ENCODE measurements at regions not wholly inside any gene's neighbourhood (a gene's known extent, or its start where the extent isn't known, plus 50 kb on each side); places are given as distances from the start of the nearest gene placed in this dataset.

GRCh38 chr7:142669074-142669654, 80.1 kb upstream of the PRSS1 start:
- DNase-seq (ENCODE audit: low spot score in 2 of 2) = no peak
- H3K27ac ChIP-seq = no peak overlapping the region
- H3K4me3 ChIP-seq = no peak overlapping the region
- no peaks in the 10 kb centered on the region for H3K4me1 ChIP-seq
- intact Hi-C loops (cut with DNase I) = loop anchor here (1.0 kb wide), 1 partner anchor 114 kb away; no protein-coding TSS in a partner anchor
- H3K9me3 ChIP-seq = no peaks in the 10 kb centered on the region
- TF ChIP-seq, protein P1, sequence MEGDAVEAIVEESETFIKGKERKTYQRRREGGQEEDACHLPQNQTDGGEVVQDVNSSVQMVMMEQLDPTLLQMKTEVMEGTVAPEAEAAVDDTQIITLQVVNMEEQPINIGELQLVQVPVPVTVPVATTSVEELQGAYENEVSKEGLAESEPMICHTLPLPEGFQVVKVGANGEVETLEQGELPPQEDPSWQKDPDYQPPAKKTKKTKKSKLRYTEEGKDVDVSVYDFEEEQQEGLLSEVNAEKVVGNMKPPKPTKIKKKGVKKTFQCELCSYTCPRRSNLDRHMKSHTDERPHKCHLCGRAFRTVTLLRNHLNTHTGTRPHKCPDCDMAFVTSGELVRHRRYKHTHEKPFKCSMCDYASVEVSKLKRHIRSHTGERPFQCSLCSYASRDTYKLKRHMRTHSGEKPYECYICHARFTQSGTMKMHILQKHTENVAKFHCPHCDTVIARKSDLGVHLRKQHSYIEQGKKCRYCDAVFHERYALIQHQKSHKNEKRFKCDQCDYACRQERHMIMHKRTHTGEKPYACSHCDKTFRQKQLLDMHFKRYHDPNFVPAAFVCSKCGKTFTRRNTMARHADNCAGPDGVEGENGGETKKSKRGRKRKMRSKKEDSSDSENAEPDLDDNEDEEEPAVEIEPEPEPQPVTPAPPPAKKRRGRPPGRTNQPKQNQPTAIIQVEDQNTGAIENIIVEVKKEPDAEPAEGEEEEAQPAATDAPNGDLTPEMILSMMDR (IDR thresholded peaks at IDR 0.05) = peak in 2 of 3 experiments; percentile 36 to 52
- no peaks in the 10 kb centered on the region for H3K36me3 ChIP-seq
- H3K27me3 ChIP-seq = no peaks in the 10 kb centered on the region

- no peak overlapping the region for H3K4me3 ChIP-seq
- no peak for DNase-seq (ENCODE audit: low spot score in 2 of 2)
- intact Hi-C loops (cut with DNase I) = no loop called here
- no peak overlapping the region for H3K27ac ChIP-seq
- H3K27me3 ChIP-seq = no peaks in the 10 kb centered on the region
- no peaks in the 10 kb centered on the region for H3K36me3 ChIP-seq
- TF ChIP-seq, protein P1 (IDR thresholded peaks at IDR 0.05) = no peak
- H3K9me3 ChIP-seq = no peaks in the 10 kb centered on the region
- H3K4me1 ChIP-seq = no peaks in the 10 kb centered on the region
These were observed 80.8 kb upstream of the PRSS1 start for GRCh38 chr7:142668495-142668894.

DNA sequence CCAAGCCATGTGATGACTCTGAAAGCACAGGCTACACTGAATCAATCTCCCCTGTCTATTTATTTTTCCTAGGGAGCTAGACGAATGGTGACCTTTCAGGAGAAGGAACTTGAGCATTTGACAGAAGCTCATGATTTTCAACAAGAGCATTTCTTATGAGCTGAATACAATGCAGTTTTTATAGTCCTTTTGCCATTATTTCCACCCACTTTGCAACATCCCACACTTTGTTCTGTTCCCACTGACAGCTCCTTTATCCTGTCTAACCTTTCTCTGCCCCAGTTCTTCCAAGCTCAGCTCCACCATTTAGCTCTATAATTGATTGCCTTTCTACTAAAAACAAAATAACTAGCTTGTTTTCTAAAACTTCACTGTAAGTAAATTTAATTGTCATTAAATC, 91.9 kb upstream of the PRSS1 start:
- DNase-seq (ENCODE audit: low spot score in 2 of 2) = no peak
- TF ChIP-seq, protein P1 (IDR thresholded peaks at IDR 0.05) = no peak
- Histone ChIP-seq H3K9me3 (no peaks in the 10 kb centered on the region), H3K36me3 (no peaks in the 10 kb centered on the region), H3K4me3 (no peak overlapping the region), H3K4me1 (no peaks in the 10 kb centered on the region), H3K27me3 (no peaks in the 10 kb centered on the region), H3K27ac (no peak overlapping the region)
- intact Hi-C loops (cut with DNase I) = no loop called here

- no peak for DNase-seq (ENCODE audit: low spot score in 2 of 2)
- H3K36me3 ChIP-seq = no peaks in the 10 kb centered on the region
- no peaks in the 10 kb centered on the region for H3K27me3 ChIP-seq
- no peaks in the 10 kb centered on the region for H3K9me3 ChIP-seq
- H3K4me3 ChIP-seq = no peak overlapping the region
- no peak overlapping the region for H3K27ac ChIP-seq
- no peaks in the 10 kb centered on the region for H3K4me1 ChIP-seq
- TF ChIP-seq, protein P1 (IDR thresholded peaks at IDR 0.05) = no peak
- intact Hi-C loops (cut with DNase I) = no loop called here
These were observed 94.9 kb upstream of the PRSS1 start for GRCh38 chr7:142654398-142654797.

- DNase-seq (ENCODE audit: low spot score in 2 of 2) = no peak
- H3K9me3 ChIP-seq = no peaks in the 10 kb centered on the region
- H3K27me3 ChIP-seq = no peaks in the 10 kb centered on the region
- H3K4me1 ChIP-seq = no peaks in the 10 kb centered on the region
- intact Hi-C loops (cut with DNase I) = no loop called here
- TF ChIP-seq, protein P1 (IDR thresholded peaks at IDR 0.05) = no peak
- no peak overlapping the region for H3K4me3 ChIP-seq
- no peaks in the 10 kb centered on the region for H3K36me3 ChIP-seq
- no peak overlapping the region for H3K27ac ChIP-seq
These were observed 101.5 kb upstream of the PRSS1 start for GRCh38 chr7:142647749-142648148.

Measured in ascending aorta (tissue), 2 donors.